ENCODE measurements at regions not wholly inside any gene's neighbourhood (a gene's known extent, or its start where the extent isn't known, plus 50 kb on each side); places are given as distances from the start of the nearest gene placed in this dataset.

DNA sequence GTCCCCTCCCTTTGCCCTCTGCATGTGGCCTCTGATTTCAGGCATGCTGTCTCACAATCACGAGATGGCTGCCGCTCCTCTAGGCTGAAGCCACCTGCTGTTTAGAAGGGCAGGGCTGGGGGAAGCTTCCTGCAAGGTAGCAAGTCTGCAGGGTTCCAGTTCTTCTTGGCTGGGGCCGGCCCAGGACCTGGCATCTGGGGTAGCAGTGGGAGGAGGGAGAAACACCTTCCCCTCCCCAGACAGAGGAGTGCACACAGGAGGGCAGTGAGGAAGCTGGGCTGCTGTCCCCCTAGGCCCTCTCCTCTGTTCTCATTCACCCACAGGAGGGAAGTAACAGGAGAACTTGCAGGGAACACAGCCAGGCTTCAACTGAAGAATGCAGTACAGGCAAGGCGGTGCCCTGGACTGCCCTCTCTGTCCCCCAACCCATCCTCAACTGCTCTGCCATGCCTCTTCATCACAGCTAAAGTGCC, 345.9 kb upstream of the HS6ST1 start:
- TF ChIP-seq JUND (IDR thresholded peaks at IDR 0.05): no peak
- TF ChIP-seq, protein P1, sequence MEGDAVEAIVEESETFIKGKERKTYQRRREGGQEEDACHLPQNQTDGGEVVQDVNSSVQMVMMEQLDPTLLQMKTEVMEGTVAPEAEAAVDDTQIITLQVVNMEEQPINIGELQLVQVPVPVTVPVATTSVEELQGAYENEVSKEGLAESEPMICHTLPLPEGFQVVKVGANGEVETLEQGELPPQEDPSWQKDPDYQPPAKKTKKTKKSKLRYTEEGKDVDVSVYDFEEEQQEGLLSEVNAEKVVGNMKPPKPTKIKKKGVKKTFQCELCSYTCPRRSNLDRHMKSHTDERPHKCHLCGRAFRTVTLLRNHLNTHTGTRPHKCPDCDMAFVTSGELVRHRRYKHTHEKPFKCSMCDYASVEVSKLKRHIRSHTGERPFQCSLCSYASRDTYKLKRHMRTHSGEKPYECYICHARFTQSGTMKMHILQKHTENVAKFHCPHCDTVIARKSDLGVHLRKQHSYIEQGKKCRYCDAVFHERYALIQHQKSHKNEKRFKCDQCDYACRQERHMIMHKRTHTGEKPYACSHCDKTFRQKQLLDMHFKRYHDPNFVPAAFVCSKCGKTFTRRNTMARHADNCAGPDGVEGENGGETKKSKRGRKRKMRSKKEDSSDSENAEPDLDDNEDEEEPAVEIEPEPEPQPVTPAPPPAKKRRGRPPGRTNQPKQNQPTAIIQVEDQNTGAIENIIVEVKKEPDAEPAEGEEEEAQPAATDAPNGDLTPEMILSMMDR (IDR thresholded peaks at IDR 0.05): no peak

Data from SK-N-SH (cell line).